Aorta (tissue), 5 donors: ENCODE measurements at regions not wholly inside any gene's neighbourhood (a gene's known extent, or its start where the extent isn't known, plus 50 kb on each side); places are given as distances from the start of the nearest gene placed in this dataset.

ENCODE experiments used
- ATAC-seq: fragments of 200-7000 bp; cut with Tn5 transposase; one replicate; pipeline ENCODE4 v1.9.1; 2022; ENCODE audit warnings: moderate library complexity; ENCODE audit not compliant: low FRiP score
- DNase-seq, 2 donors: peaks; one replicate each; pipeline ENCODE4 v3.0.0-alpha.2; 2020
- H3K27ac ChIP-seq, 2 donors: one replicate each; pipeline ENCODE4 v1.5.1; 2013; ENCODE audit warnings: low read length in 2 of 2, mild to moderate bottlenecking in 2 of 2, moderate library complexity in 2 of 2, control low read depth in 1 of 2, inconsistent platforms in 1 of 2, low read depth in 1 of 2
- H3K27me3 ChIP-seq, 2 donors: one replicate each; pipeline ENCODE4 v1.6.1; 2013; ENCODE audit warnings: control low read depth in 1 of 2, low read length in 1 of 2, mild to moderate bottlenecking in 1 of 2, moderate library complexity in 1 of 2; ENCODE audit not compliant: insufficient read depth in 2 of 2, control insufficient read depth in 1 of 2
- H3K36me3 ChIP-seq, 2 donors: one replicate each; pipeline ENCODE4 v1.6.1; 2013; ENCODE audit warnings: control low read depth in 1 of 2, low read length in 1 of 2, mild to moderate bottlenecking in 1 of 2; ENCODE audit not compliant: insufficient read depth in 2 of 2, control insufficient read depth in 1 of 2
- H3K4me1 ChIP-seq, 2 donors: one replicate each; pipeline ENCODE4 v1.6.1; 2013; ENCODE audit warnings: low read length in 2 of 2, control low read depth in 1 of 2, mild to moderate bottlenecking in 1 of 2, moderate library complexity in 1 of 2; ENCODE audit not compliant: insufficient read depth in 2 of 2, control insufficient read depth in 1 of 2
- H3K4me3 ChIP-seq, 2 donors: one replicate each; pipeline ENCODE4 v1.5.1; 2013; ENCODE audit warnings: low read length in 2 of 2, control low read depth in 1 of 2, mild to moderate bottlenecking in 1 of 2
- H3K9me3 ChIP-seq: one replicate; pipeline ENCODE4 v1.6.1; 2013; ENCODE audit warnings: mild to moderate bottlenecking, low read length; ENCODE audit not compliant: control insufficient read depth
- WGBS, 2 donors: extraction: QIAGEN DNeasy Blood & Tissue Kit; methylation state at CpG; one replicate each; pipeline ENCODE4 v1.1.7; 2013; 5-methylcytosine and 5-hydroxymethylcytosine counted together
- intact Hi-C, 2 donors: fragments of 100-400 bp; cut with DNase I; formaldehyde crosslinking; loops; one replicate each; pipeline versions ENCODE4 v1.14.2 to v1.15.0; 2022
- donor health status: healthy with polysubstance abuse.
- donor health status: Bipolar disorder and iron deficiency.
- donor health status: DM: no; HTN: no; CAD: no.
- donor health status: DM: no; HTN: no; CAD: no.
- donor health status: DM: yes; HTN: yes; CAD: no.

DNA sequence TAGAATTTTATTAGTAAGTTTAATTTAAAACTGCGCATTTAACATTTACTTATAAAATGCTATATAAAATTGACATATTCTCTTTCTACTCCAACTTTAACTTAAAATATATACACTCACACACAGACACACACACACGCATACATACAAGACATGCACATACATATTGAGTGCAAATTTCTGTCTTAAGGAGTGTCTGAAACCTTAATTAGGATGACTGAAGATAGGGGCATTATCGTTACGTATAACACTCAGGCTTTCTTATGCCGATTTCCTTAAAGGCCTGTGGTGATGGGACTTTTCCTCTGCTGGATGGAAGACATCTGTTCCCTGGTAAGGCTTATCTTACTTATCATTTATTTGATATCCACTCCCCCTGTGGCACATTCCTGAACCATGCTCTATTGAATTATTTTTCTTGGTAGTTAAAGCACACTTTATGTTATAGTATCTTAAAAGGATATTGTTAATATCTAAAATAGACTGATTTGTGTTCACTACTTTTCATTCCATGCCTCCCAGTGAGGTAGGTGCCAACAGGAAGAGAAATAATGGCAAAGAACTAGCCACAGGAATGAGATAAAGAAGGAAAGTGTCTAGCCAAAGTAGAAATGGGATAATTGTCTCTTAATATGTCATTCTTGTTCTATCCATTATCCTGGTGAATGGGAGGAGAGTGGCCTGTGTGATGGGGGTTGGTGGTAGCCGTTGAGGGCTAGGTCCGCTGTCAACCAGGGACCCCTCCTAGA lies 92.9 kb upstream of the GPRIN3 start:
- DNase-seq (no peak), ATAC-seq (no peak)
- H3K27ac ChIP-seq = no peak overlapping the region
- H3K4me1 ChIP-seq = no peaks in the 10 kb centered on the region
- H3K4me3 ChIP-seq = no peak overlapping the region
- WGBS, 2 donors = 44 to 60% methylated on average over 7 of the region's 7 CpGs
- H3K36me3 ChIP-seq = no peaks in the 10 kb centered on the region
- intact Hi-C loops = no loop called here
- H3K9me3 ChIP-seq = no peaks in the 10 kb centered on the region
- H3K27me3 ChIP-seq = no peaks in the 10 kb centered on the region

DNA sequence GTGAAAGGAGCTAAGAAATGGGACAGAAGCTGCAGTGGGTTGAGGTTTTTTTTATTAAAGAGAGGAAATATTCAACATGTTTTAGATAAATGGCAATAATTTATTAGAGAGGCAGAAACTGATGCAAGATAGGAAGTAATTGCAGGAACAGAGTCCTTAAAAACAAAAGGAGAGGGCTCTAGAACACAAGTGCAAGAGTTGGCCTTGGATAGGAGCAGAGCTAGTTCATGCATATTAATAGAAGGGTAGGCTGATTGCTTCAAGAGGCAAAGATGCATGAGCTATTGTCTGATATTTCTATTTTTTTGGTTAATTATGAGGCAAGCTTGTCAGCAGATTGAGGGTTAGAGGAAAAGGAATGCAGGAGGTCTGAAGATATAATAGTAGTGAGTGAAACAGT lies 91.0 kb upstream of the GPRIN3 start:
- intact Hi-C loops = no loop called here
- ATAC-seq (no peak), DNase-seq (no peak)
- Histone ChIP-seq H3K27ac (no peak overlapping the region), H3K27me3 (no peaks in the 10 kb centered on the region), H3K36me3 (no peaks in the 10 kb centered on the region), H3K4me1 (no peaks in the 10 kb centered on the region), H3K9me3 (no peaks in the 10 kb centered on the region), H3K4me3 (no peak overlapping the region)

DNA sequence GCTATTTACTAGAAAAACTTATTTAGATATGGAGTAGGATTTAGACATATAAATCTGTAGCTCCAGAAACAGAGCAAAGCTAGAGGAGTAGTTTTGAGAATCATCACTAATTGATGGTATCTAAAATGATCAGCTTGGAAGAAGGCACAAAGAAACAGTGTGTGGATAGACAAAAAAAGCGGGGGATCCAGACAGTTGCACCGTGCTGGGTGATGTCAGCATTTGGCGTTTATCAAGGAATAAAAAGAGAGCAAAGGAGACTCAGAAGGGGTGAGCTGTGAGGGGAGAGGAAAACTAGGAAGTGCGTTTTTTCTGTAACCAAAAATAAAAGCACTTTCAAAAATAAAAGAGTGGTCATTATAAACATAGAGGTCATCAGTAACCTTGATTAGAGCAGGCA lies 90.5 kb upstream of the GPRIN3 start:
- ATAC-seq = no peak
- WGBS, 2 donors = 56 to 65% methylated on average over 4 of the region's 4 CpGs
- no peaks in the 10 kb centered on the region for H3K4me1 ChIP-seq
- no peaks in the 10 kb centered on the region for H3K36me3 ChIP-seq
- no peak overlapping the region for H3K27ac ChIP-seq
- DNase-seq = no peak
- no peak overlapping the region for H3K4me3 ChIP-seq
- no peaks in the 10 kb centered on the region for H3K9me3 ChIP-seq
- no peaks in the 10 kb centered on the region for H3K27me3 ChIP-seq
- intact Hi-C loops = no loop called here

DNA sequence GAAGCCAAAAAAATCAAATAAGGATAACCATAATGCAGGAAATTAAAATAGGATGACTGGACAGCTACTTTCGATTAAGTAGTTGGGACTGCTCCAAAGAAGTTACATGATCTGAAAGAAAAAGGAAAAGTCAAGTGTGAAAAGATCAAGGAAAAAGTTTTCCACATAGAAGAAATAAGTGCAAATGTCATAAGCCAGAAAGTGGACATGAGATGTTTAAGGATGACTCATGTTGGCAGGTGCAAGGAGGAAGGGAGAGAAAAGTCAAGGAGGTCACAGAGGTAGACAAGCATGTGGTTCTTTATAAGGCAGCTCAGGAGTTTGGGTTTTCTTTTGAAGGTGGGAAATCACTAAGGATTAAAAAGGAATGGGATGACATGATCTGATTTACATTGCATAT lies 89.8 kb upstream of the GPRIN3 start:
- no peak for ATAC-seq

DNA sequence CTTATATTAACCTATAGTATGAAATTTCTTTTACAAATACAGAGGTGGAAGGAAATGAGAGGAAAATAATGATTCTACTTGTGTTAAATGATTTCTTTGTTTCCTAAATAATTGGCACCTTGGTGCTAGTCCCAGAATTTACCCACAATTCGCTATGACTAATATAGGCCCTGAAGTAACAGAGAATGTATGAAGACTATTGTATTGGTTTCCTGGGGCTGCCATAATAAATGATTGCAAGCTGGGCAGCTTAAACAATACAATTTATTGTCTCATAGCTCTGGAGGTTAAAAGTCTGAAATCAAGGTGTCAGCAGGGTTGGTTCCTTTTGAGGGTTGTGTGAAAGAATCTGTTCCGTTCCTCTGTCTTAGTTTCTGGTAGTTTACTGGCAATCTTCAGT lies 74.8 kb upstream of the GPRIN3 start:
- Histone ChIP-seq H3K4me3 (no peak overlapping the region), H3K4me1 (no peaks in the 10 kb centered on the region), H3K27ac (no peak overlapping the region), H3K27me3 (no peaks in the 10 kb centered on the region), H3K9me3 (no peaks in the 10 kb centered on the region), H3K36me3 (no peaks in the 10 kb centered on the region)
- DNase-seq (no peak), ATAC-seq (no peak)
- intact Hi-C loops = no loop called here
- WGBS, 2 donors = 67 to 93% methylated on average over 2 of the region's 2 CpGs

More for the DNA sequence above, 89.8 kb upstream of the GPRIN3 start:
- Histone ChIP-seq H3K27me3 (no peaks in the 10 kb centered on the region), H3K4me1 (no peaks in the 10 kb centered on the region), H3K4me3 (no peak overlapping the region), H3K36me3 (no peaks in the 10 kb centered on the region), H3K9me3 (no peaks in the 10 kb centered on the region), H3K27ac (no peak overlapping the region)
- 13 to 19% methylated on average over 1 of the region's 1 CpG for WGBS, 2 donors
- DNase-seq = no peak
- intact Hi-C loops = no loop called here

DNA sequence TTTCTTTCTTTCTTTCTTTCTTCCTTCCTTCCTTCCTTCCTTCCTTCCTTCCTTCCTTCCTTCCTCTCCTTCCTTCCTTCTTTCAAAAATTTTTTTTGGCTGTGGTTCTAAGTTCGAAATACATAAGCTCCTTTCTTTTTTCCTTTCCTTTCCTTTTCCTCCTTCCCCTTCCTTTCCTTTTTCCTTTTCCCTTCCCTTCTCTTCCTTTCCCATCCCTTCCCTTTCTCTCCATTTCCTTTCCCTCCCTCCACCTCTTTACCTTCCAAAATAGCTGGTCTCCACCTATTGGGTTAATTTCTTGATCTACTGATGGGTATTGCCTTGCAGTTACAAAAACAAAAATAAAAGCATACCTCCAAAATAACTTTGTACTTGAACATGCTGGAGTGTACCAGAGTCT lies 73.4 kb upstream of the GPRIN3 start:
- 81 to 95% methylated on average over 1 of the region's 1 CpG for WGBS, 2 donors
- no peak overlapping the region for H3K27ac ChIP-seq
- no peaks in the 10 kb centered on the region for H3K9me3 ChIP-seq
- intact Hi-C loops = no loop called here
- DNase-seq (no peak), ATAC-seq (no peak)
- H3K4me1 ChIP-seq = no peaks in the 10 kb centered on the region
- H3K36me3 ChIP-seq = no peaks in the 10 kb centered on the region
- H3K27me3 ChIP-seq = no peaks in the 10 kb centered on the region
- H3K4me3 ChIP-seq = no peak overlapping the region

DNA sequence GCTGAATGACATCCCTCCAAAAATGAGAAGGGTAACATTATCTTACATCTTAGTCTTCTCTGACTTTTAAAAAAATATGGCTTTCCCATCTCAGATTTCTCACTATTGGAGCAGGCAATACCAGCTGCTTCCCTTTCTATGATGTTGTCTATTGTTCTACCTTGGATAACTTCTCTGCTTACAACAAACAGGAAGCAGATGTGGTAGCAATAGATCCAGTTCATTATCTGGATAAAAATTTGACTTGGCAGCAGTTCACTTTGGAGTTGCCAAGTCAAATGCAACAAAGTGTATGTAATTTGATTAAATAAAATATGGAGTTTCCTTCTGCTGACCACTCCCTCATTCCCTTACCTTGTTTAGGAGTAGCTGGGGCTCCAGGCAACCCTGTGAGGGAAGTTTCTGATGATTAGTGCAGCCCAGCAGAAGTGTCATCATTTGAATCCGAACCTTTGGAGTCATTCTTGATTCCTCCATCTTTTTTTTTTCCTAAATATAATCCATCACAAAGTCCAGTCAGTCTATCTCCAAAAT lies 72.0 kb upstream of the GPRIN3 start:
- no peak for DNase-seq
- Histone ChIP-seq H3K36me3 (no peaks in the 10 kb centered on the region), H3K27ac (no peak overlapping the region), H3K9me3 (no peaks in the 10 kb centered on the region), H3K4me1 (no peaks in the 10 kb centered on the region), H3K4me3 (no peak overlapping the region), H3K27me3 (no peaks in the 10 kb centered on the region)
- WGBS, 2 donors = 83 to 100% methylated on average over 1 of the region's 1 CpG
- no peak for ATAC-seq
- intact Hi-C loops = no loop called here

DNA sequence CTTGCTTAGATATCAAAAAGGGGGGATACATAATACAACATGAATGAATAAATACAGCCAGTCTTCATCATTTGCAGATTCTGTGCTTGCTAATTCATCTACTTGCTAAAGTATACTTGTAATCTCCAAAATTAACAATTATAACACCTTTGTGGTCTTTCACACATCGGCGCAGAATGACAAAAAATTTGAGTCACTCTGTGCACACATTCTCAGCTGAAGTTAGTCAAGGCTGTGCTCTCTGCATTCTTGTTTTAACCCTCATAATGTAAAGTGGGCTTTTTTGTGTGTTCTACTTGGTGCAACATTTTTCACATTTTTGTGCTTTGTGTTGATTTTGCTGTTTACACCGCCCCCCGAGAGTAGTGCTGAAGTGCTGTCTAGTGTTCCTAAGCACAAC lies 65.8 kb upstream of the GPRIN3 start:
- Histone ChIP-seq H3K4me3 (no peak overlapping the region), H3K36me3 (no peaks in the 10 kb centered on the region), H3K27me3 (no peaks in the 10 kb centered on the region), H3K4me1 (no peaks in the 10 kb centered on the region), H3K9me3 (no peaks in the 10 kb centered on the region), H3K27ac (no peak overlapping the region)
- ATAC-seq (no peak), DNase-seq (no peak)
- intact Hi-C loops = no loop called here
- 73 to 77% methylated on average over 4 of the region's 4 CpGs for WGBS, 2 donors

DNA sequence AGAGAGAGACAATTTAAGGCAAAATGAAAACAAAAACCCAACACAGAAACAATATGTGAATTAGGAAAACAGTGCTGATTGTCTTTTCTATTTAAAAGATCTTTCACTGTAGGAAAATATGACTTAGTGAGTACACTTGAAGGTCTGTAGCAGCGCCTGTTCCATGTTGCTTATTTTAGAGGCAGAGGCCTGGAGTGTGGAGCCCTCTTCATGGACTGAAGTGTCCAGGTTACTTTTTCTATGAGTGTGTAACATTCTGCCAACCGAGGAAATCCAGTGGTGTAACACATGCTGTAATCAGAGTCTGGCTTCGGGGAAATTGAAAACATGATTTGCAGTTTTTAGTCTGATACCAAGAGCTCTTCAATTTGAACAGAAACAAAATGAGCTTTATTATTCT lies 64.0 kb upstream of the GPRIN3 start:
- Histone ChIP-seq H3K36me3 (no peaks in the 10 kb centered on the region), H3K27me3 (no peaks in the 10 kb centered on the region), H3K4me3 (no peak overlapping the region), H3K4me1 (no peaks in the 10 kb centered on the region), H3K9me3 (no peaks in the 10 kb centered on the region), H3K27ac (no peak overlapping the region)
- DNase-seq (no peak), ATAC-seq (no peak)
- WGBS, 2 donors = 61 to 63% methylated on average over 3 of the region's 3 CpGs
- intact Hi-C loops = no loop called here
